HG02588 (cell line): ENCODE measurements at regions not wholly inside any gene's neighbourhood (a gene's known extent, or its start where the extent isn't known, plus 50 kb on each side); places are given as distances from the start of the nearest gene placed in this dataset.
A peak's percentile ranks its signal among the peaks of the same experiment; 100 is the strongest.

ENCODE experiments used
- ATAC-seq: cut with Tn5 transposase; IDR thresholded peaks from one replicate; pipeline ENCODE4 v1.9.1; 2021; ENCODE audit warnings: mild to moderate bottlenecking, moderate library complexity; ENCODE audit not compliant: unreplicated experiment

GRCh38 chr3:193187070-193187722 is 53.8 kb upstream of the PLAAT1 start:
- no peak for ATAC-seq

GRCh38 chr3:193190146-193190786 is 50.8 kb upstream of the PLAAT1 start:
- peak; percentile 59 for ATAC-seq
